ENCODE measurements at regions not wholly inside any gene's neighbourhood (a gene's known extent, or its start where the extent isn't known, plus 50 kb on each side); places are given as distances from the start of the nearest gene placed in this dataset.
"Not testable (repeated sequence)": the region's sequence is repeated elsewhere in the genome, so short reads cannot be mapped to it uniquely, and the experiment has no call there.

GRCh38 chr1:193905288-193906085 lies 719.1 kb upstream of the B3GALT2 start:
- no peak for DNase-seq (ENCODE audit: low read depth in 2 of 3, low spot score in 2 of 3)

- no peak for DNase-seq (ENCODE audit: low read depth in 2 of 3, low spot score in 2 of 3)
Observed at GRCh38 chr1:193891788-193892187, 705.4 kb upstream of the B3GALT2 start.

DNA sequence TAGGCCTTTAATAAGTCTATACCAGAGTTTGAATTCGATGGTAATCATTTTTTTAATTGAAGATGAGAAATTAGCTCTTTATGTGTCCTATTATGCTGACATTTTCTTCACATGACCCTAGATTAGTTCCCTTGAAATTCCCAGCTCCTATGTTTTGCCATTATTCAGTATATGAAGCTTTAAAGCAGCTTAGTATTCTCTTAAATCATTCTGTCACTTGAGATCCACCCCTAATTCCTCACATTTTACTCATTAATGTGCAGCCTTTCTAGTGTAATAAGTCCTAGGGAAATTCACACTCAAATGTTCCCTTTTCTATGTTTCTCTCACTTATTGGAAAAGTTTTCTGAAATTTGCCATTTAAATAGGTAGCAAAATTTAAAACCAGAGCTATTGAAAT lies 704.5 kb upstream of the B3GALT2 start:
- no peak for DNase-seq (ENCODE audit: low read depth in 2 of 3, low spot score in 2 of 3)

DNA sequence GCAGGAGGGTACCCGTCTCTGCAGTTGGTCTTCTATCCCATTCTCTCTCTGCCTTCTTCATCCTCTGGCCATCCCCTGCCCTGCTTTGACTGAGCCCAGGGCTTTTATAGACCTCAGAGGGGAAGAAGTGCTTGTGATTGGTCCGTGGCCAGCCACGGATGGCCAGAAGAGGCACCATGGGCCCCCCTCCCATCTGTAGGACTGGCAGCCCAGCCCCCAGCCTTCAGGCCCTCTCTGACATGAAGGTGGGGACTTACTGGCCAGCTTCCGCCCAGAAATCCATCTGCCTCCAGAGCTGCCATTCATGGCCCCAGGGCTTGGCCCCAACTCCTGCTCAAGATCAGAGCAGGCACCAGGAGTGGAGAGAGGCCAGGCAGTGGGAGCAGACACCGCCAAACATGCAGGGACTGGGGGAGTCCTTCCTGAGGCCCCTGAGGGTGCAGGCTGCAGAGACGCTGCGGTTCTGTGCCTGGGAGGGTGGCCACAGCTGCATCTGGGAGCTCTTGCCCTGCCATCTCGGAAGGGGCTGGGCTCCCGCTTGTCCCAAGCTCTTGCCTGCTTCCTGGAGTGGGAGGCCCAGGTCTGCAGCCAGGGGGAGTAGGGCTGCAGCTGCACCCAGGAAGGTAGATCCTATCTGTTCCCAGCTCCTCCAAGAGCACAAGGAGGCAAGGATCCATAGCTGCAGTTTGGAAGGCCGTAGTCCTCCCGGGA lies 698.6 kb upstream of the B3GALT2 start:
- DNase-seq (ENCODE audit: low read depth in 2 of 3, low spot score in 2 of 3), result no peak

DNA sequence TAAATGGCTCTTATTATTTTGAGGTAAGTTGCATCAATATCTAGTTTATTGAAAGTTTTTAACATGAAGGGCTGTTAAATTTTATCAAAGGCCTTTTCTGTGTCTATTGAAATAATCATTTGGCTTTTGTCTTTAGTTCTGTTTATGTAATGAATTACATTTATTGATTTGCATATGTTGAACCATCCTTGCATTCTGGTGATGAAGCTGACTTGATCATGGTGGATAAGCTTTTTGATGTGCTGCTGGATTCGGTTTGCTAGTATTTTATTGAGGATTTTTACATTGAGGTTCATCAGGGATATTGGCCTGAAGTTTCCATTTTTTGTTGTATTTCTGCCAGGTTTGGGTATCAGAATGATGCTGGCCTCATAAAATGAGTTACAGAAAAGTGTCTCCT lies 691.5 kb upstream of the B3GALT2 start:
- DNase-seq (ENCODE audit: low read depth in 2 of 3, low spot score in 2 of 3), result not testable (repeated sequence)

- no peak for DNase-seq (ENCODE audit: low read depth in 2 of 3, low spot score in 2 of 3)
Observed at GRCh38 chr1:193868425-193868824, 682.0 kb upstream of the B3GALT2 start.

DNA sequence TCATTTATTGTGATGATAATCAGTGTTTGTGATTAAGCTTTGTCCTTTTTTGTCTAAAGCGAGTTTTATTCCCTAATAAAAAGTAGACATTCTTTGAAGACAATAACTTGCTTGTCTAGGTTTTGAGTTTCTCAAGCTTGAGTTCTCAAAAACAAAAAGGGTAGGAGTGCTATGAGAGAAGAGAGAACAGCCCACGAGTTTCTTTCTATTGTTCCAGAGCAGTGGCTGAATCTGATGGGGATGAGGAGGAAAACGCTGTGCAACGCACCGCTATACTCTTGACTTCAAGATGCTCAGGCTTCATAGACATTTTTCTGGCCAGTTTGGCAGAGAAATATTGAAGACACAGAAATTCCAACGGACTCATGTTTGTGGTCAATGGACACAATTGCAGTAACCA lies 669.8 kb upstream of the B3GALT2 start:
- DNase-seq (ENCODE audit: low read depth in 2 of 3, low spot score in 2 of 3), result no peak

GRCh38 chr1:193850745-193851144 lies 664.3 kb upstream of the B3GALT2 start:
- no peak for DNase-seq (ENCODE audit: low read depth in 2 of 3, low spot score in 2 of 3)

- DNase-seq (ENCODE audit: low read depth in 2 of 3, low spot score in 2 of 3), result no peak
Observed at GRCh38 chr1:193846876-193847604, 660.6 kb upstream of the B3GALT2 start.

GRCh38 chr1:193846411-193846810 lies 660.0 kb upstream of the B3GALT2 start:
- no peak for DNase-seq (ENCODE audit: low read depth in 2 of 3, low spot score in 2 of 3)

DNA sequence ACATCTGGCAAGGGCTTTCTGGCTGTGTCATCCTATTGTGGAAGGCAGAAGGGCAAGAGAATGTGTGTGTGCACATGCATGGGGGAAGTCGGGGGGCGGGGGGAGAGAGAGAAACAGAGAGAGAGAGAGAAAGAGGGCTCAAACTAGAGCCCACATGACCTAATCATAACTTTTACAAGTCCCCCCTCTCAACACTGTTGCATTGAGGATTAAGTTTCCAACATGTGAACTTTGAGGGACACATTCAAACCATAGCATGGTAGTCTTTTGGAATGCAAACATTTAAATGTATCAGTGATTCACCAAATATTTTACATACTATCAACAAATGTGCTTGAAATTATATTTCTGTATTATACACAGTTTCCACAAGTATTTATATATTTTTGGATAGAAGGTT lies 655.4 kb upstream of the B3GALT2 start:
- DNase-seq (ENCODE audit: low read depth in 2 of 3, low spot score in 2 of 3), result no peak

GRCh38 chr1:193831465-193831864 lies 645.1 kb upstream of the B3GALT2 start:
- no peak for DNase-seq (ENCODE audit: low read depth in 2 of 3, low spot score in 2 of 3)

DNA sequence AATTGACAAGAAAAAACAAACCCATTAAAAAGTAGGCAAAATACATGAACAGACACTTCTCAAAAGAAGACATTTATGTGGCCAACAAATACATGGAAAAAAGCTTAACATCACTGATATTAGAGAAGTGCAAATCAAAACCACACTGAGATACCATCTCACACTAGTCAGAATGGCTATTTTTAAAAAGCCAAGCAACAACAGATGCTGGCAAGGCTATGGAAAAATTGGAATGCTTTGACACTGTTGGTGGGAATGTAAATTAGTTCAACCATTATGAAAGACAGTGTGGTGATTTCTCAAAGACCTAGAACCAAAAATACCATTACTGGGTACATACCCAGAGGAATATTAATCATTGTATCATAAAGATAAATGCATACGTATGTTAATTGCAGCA lies 641.1 kb upstream of the B3GALT2 start:
- DNase-seq (ENCODE audit: low read depth in 2 of 3, low spot score in 2 of 3), result no peak

DNA sequence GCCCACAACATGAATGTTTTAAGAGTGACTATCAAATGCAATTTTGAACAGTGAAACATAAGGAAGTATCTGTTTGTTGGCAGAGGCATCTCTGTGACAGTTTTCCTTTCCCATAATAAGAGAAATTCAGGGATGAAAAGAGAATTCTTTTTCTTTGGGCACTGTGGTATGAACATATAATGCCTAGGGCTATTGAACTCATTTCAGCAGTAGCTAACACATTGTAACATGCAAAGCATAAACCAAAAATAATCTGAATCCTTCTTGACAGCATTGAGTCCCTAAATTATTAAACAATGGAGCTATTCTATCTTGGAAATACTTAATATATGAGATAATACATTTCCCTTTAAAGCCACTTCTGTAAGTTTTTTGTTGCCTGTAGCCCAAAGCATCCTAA lies 633.0 kb upstream of the B3GALT2 start:
- no peak for DNase-seq (ENCODE audit: low read depth in 2 of 3, low spot score in 2 of 3)

GRCh38 chr1:193807208-193807607 lies 620.8 kb upstream of the B3GALT2 start:
- DNase-seq (ENCODE audit: low read depth in 2 of 3, low spot score in 2 of 3), result no peak

DNA sequence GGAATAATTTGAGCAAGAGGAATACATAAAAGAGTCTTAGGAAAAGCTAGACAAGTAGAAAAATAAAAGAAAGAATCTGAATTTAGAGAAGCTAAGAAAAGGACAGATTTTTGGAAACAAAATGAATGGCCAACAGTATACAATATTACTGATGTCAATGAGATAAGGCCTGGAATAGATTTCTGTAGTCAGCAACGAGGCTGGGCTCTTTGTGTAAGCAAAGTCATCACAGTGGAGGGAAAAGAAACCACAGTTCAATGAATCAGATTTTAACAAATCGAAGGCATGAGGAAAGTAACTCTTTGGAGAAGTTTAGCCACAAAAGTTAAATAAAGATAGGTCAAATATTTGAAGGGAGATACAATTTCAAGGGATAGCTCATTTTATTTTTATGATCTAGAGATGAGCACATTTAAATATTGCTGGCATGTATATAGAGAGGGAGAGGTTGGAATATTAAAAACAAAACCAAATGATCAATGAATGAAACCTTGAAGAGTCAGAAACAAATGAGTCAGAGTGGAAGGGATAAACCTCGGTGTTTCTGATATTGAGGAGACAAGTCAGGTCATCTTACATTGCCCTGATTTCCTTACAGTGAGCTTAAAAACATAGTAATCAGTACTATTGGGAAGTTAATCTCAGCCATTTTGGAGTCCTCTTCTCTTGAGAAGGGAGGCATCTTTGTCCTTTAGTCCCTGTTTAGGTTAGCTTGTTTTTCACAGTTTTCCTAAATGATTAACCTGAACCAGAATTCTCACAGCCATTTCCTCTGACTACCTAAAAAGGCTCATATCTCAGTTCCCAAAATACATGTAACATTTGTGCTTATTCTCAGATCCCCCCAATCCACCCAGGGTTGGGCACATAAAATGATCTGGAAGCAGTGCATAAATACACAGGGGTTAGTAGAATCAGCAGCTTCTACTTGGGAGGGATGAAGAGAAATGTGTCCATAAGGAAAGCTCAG lies 620.0 kb upstream of the B3GALT2 start:
- no peak for DNase-seq (ENCODE audit: low read depth in 2 of 3, low spot score in 2 of 3)

DNA sequence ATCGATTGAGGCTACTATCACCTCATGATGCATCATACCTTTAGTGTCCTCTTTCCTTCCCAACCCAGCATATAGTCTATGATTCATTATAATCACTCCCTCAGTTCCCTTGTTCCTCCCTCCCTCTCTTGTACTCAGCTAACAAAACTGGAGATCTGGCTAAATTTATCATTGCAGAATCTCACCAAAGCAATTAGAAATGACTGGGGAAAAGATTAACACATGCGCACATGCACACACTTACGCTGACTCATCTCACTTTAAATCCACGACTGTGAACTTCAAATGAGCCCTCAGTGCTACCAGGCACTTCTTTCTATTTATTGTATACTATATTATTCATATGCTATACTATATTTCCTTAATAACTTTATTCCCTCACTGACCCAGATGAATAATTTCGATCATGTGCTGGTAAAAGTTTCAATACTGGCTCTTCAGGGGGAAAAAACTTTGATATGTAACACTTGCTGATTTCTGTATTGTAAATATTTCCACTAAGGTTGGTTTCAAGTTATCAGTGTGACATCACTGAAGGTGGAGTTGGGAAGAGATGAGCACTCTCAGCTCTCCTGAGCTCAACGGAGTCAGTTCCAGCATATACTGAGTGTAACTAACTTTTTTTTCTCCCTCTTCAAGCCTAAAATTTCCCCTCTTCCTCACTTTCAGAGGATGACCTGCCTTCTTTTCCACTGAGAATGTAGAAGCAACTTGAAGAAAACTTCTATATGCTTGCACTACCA lies 613.7 kb upstream of the B3GALT2 start:
- no peak for DNase-seq (ENCODE audit: low read depth in 2 of 3, low spot score in 2 of 3)

DNA sequence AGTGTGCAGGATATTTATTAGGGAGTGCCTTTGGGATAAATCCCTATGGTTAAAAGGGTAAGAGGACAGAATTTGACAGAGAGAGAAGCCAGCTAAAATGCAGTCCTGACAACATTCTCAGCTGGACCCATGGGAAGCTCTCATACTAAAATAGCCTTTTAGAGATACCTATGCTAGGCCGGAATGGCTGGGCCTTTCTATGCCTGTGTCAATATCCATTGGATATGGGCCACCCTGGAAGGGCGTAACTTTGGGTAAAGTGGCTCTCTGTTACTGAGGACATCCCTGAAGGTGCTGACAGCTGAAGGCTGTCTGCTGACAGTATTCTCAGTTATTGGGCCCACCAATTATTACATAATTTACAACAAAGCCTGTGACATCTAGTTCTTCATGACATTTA lies 613.0 kb upstream of the B3GALT2 start:
- no peak for DNase-seq (ENCODE audit: low read depth in 2 of 3, low spot score in 2 of 3)

- no peak for DNase-seq (ENCODE audit: low read depth in 2 of 3, low spot score in 2 of 3)
Observed at GRCh38 chr1:193794239-193794638, 607.8 kb upstream of the B3GALT2 start.

DNA sequence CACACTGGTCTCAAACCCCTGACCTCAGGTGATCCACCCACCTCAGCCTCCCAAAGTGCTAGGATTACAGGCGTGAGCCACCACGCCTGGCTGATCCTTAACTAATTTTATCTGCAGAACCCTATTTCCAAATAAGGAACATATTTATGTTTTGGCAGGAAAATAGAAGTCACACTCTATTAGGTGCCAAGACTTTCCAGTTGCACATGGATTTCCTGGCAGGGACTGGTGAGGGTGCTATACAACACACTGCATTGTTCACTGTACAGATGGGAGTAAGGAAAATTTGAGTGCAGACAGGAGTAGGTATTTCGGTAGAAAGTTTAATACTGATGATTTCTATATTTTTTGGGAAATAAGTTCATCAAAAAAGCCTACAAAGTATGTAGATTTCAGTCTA lies 605.3 kb upstream of the B3GALT2 start:
- no peak for DNase-seq (ENCODE audit: low read depth in 2 of 3, low spot score in 2 of 3)

All from activated CD8-positive, alpha-beta memory T cell treated with anti-CD3 and anti-CD28 coated beads for 48 hours (primary cell).